AG04450 (cell line): ENCODE measurements at regions not wholly inside any gene's neighbourhood (a gene's known extent, or its start where the extent isn't known, plus 50 kb on each side); places are given as distances from the start of the nearest gene placed in this dataset.

Experiments
- CTCF ChIA-PET: fragments of 300-600, 350-600 bp; formaldehyde crosslinking; extraction: SDS; loops from one replicate; lab custom pipeline; 2022; ENCODE audit warnings: antibody characterized with exemption, inconsistent platforms; lab: Charles Lee
- POLR2A ChIA-PET: fragments of 350-600 bp; formaldehyde crosslinking; extraction: SDS; loops from one replicate; lab custom pipeline; 2021; ENCODE audit warnings: antibody characterized with exemption, inconsistent platforms; lab: Yijun Ruan, JAX
- DNase-seq: peaks from one replicate; pipeline ENCODE4 v3.0.0-alpha.2; 2011; ENCODE audit warnings: low read depth, low spot score
- H3K27ac ChIP-seq: one replicate; pipeline ENCODE4 v1.5.1; 2012; ENCODE audit warnings: low read depth, low read length, control low read depth
- H3K27me3 ChIP-seq: one replicate; pipeline ENCODE4 v1.6.0; 2012; ENCODE audit warnings: low read length; ENCODE audit not compliant: control insufficient read depth, insufficient read depth
- H3K4me3 ChIP-seq: 2 replicates; pipeline ENCODE4 v1.5.1; 2011; ENCODE audit warnings: mild to moderate bottlenecking, low read depth, low read length, control low read depth
- H3K9me3 ChIP-seq: 2 replicates; pipeline ENCODE4 v1.5.1; 2012; ENCODE audit warnings: low read length; ENCODE audit not compliant: control insufficient read depth, insufficient read depth
- CTCF ChIP-seq: IDR thresholded peaks from 2 replicates; pipeline ENCODE4 v1.5.1; 2011; ENCODE audit warnings: low read depth, low read length, control low read depth, inconsistent platforms

- no peak overlapping the region for H3K27ac ChIP-seq
- POLR2A ChIA-PET: no interaction called here
- CTCF ChIA-PET: interaction anchor here (1.0 to 1.7 kb wide), 2 partner anchors 35 to 92 kb away, joined by 3 to 5 read pairs; partner anchors contain the start of gene ATF7IP
- TF ChIP-seq CTCF: no peak
- no peak overlapping the region for H3K4me3 ChIP-seq
- no peaks in the 10 kb centered on the region for H3K9me3 ChIP-seq
- DNase-seq: no peak
- H3K27me3 ChIP-seq: no peaks in the 10 kb centered on the region
These were observed 92.2 kb upstream of the ATF7IP start for GRCh38 chr12:14272956-14273912.

- CTCF ChIA-PET: interaction anchor here (1.0 to 1.7 kb wide), 2 partner anchors 35 to 92 kb away, joined by 3 to 5 read pairs; partner anchors contain the start of gene ATF7IP
- no peak overlapping the region for H3K27ac ChIP-seq
- DNase-seq: no peak
These were observed 91.6 kb upstream of the ATF7IP start for GRCh38 chr12:14273913-14274311.

GRCh38 chr12:14275111-14275510 lies 90.4 kb upstream of the ATF7IP start:
- CTCF ChIA-PET: interaction anchor here (1.4 kb wide), 1 partner anchor 37 kb away, joined by 4 read pairs; no protein-coding TSS in a partner anchor

More at GRCh38 chr12:14273913-14274311, 91.6 kb upstream of the ATF7IP start:
- no peak for TF ChIP-seq CTCF
- POLR2A ChIA-PET: no interaction called here
- H3K9me3 ChIP-seq: no peaks in the 10 kb centered on the region
- H3K27me3 ChIP-seq: no peaks in the 10 kb centered on the region
- H3K4me3 ChIP-seq: no peak overlapping the region

GRCh38 chr12:14275886-14276285 lies 89.6 kb upstream of the ATF7IP start:
- no peak for DNase-seq
- Histone ChIP-seq H3K27ac (no peak overlapping the region), H3K27me3 (no peaks in the 10 kb centered on the region), H3K4me3 (no peak overlapping the region), H3K9me3 (no peaks in the 10 kb centered on the region)
- TF ChIP-seq CTCF: no peak
- ChIA-PET POLR2A (no interaction called here), CTCF (interaction anchor here (1.4 kb wide), 1 partner anchor 38 kb away, joined by 4 read pairs; no protein-coding TSS in a partner anchor)

More at GRCh38 chr12:14275111-14275510, 90.4 kb upstream of the ATF7IP start:
- no peak for DNase-seq
- no peaks in the 10 kb centered on the region for H3K9me3 ChIP-seq
- no peaks in the 10 kb centered on the region for H3K27me3 ChIP-seq
- H3K4me3 ChIP-seq: no peak overlapping the region
- no peak for TF ChIP-seq CTCF
- POLR2A ChIA-PET: no interaction called here
- no peak overlapping the region for H3K27ac ChIP-seq
